Lower lobe of right lung (tissue), 2 donors: ENCODE measurements at regions not wholly inside any gene's neighbourhood (a gene's known extent, or its start where the extent isn't known, plus 50 kb on each side); places are given as distances from the start of the nearest gene placed in this dataset.

Experiments
- ATAC-seq, 2 donors: fragments of 200-7000 bp; cut with Tn5 transposase; one replicate each; pipeline ENCODE4 v1.9.1; 2020 to 2022; ENCODE audit warnings: mild to moderate bottlenecking in 2 of 2, moderate library complexity in 2 of 2
- DNase-seq: peaks from one replicate; pipeline ENCODE4 v3.0.0-alpha.2; 2020
- H3K27ac ChIP-seq: fragments of 200-600 bp; one replicate; pipeline ENCODE4 v1.8.0; 2022
- H3K27me3 ChIP-seq: fragments of 200-600 bp; one replicate; pipeline ENCODE4 v1.8.0; 2022; ENCODE audit warnings: low read depth
- H3K36me3 ChIP-seq: fragments of 200-600 bp; one replicate; pipeline ENCODE4 v1.8.0; 2022; ENCODE audit warnings: mild to moderate bottlenecking
- H3K4me1 ChIP-seq: fragments of 200-600 bp; one replicate; pipeline ENCODE4 v1.8.0; 2022
- H3K4me3 ChIP-seq: fragments of 200-600 bp; one replicate; pipeline ENCODE4 v1.8.0; 2022; ENCODE audit warnings: mild to moderate bottlenecking
- H3K9me3 ChIP-seq: fragments of 200-600 bp; one replicate; pipeline ENCODE4 v1.8.0; 2022
- CTCF ChIP-seq: fragments of 200-600 bp; IDR thresholded peaks from one replicate; pipeline ENCODE4 v1.8.0; 2022; ENCODE audit warnings: antibody characterized with exemption, mild to moderate bottlenecking
- intact Hi-C: fragments of 100-400 bp; cut with DNase I; formaldehyde crosslinking; loops from one replicate; pipeline ENCODE4 v1.11.0; 2022
- donor health status: DM: no; HTN: yes; CAD: no; lungs with severe emphysema.

GRCh38 chr3:90253131-90253530 lies 1145.7 kb downstream of the EPHA3 start:
- no peaks in the 10 kb centered on the region for H3K9me3 ChIP-seq
- intact Hi-C loops = no loop called here
- H3K4me3 ChIP-seq = no peak overlapping the region
- ATAC-seq (no peak), DNase-seq (no peak)
- H3K27me3 ChIP-seq = no peaks in the 10 kb centered on the region
- no peaks in the 10 kb centered on the region for H3K4me1 ChIP-seq
- no peak for TF ChIP-seq CTCF
- H3K27ac ChIP-seq = no peak overlapping the region
- no peaks in the 10 kb centered on the region for H3K36me3 ChIP-seq

GRCh38 chr3:90261481-90262433 lies 1154.3 kb downstream of the EPHA3 start:
- intact Hi-C loops = no loop called here

More at GRCh38 chr3:90261481-90262433, 1154.3 kb downstream of the EPHA3 start:
- ATAC-seq (no peak), DNase-seq (no peak)
- Histone ChIP-seq H3K9me3 (peaks cover 27% of the 10 kb centered on the region), H3K27me3 (no peaks in the 10 kb centered on the region), H3K4me1 (no peaks in the 10 kb centered on the region), H3K4me3 (no peak overlapping the region), H3K27ac (no peak overlapping the region), H3K36me3 (no peaks in the 10 kb centered on the region)
- no peak for TF ChIP-seq CTCF
